Endothelial cell of umbilical vein (primary cell): ENCODE measurements at regions not wholly inside any gene's neighbourhood (a gene's known extent, or its start where the extent isn't known, plus 50 kb on each side); places are given as distances from the start of the nearest gene placed in this dataset.

Experiments
- BruUV-seq: library from RNA; stranded (reverse); fragments of 400-500 nt; replicated peaks from 2 replicates; lab custom pipeline; 2021; lab: Mats Ljungman, UMichigan
- CTCF ChIA-PET: fragments of 300-600, 350-600 bp; sonication (Branson Sonifier 250); formaldehyde crosslinking; loops from one replicate; lab custom pipeline; 2021; ENCODE audit warnings: antibody characterized with exemption, inconsistent platforms; lab: Charles Lee
- POLR2A ChIA-PET: fragments of 300-600, 350-600 bp; sonication (Branson Sonifier 250); formaldehyde crosslinking; loops from one replicate; lab custom pipeline; 2021; ENCODE audit warnings: antibody characterized with exemption, inconsistent platforms; lab: Charles Lee
- DNase-seq: peaks from one replicate; pipeline ENCODE4 v3.0.0-alpha.2; 2011; ENCODE audit warnings: low read depth, low spot score
- FAIRE-seq: peaks from 2 replicates; lab custom pipeline; 2011; peaks lifted over from hg19 to GRCh38; lab: Jason Lieb, UNC
- H2AFZ ChIP-seq: 2 replicates; pipeline ENCODE4 v1.6.0; 2012; ENCODE audit warnings: low read depth, low read length, control low read depth, inconsistent platforms
- H3K27ac ChIP-seq: 2 replicates; pipeline ENCODE4 v1.5.1; 2011; ENCODE audit warnings: low read depth, mild to moderate bottlenecking, control low read depth, low read length, moderate library complexity; ENCODE audit not compliant: insufficient read depth
- H3K27me3 ChIP-seq, 2 experiments: 2 replicates each; pipeline versions ENCODE4 v1.6.0 to v1.6.1; 2011; ENCODE audit warnings: low read length in 2 of 2, mixed read lengths in 1 of 2; ENCODE audit not compliant: control insufficient read depth in 2 of 2, insufficient read depth in 2 of 2
- H3K36me3 ChIP-seq, 2 experiments: 2 replicates in 1 of 2; 3 replicates in 1 of 2; pipeline ENCODE4 v1.5.1; 2011; ENCODE audit warnings: low read length in 2 of 2, mild to moderate bottlenecking in 1 of 2, moderate library complexity in 1 of 2; ENCODE audit not compliant: control insufficient read depth in 2 of 2, insufficient read depth in 2 of 2; ENCODE audit errors: extremely low read depth in 1 of 2
- H3K4me1 ChIP-seq: 3 replicates; pipeline ENCODE4 v1.5.1; 2011; ENCODE audit warnings: mild to moderate bottlenecking, low read length; ENCODE audit not compliant: control insufficient read depth, insufficient read depth; ENCODE audit errors: extremely low read depth
- H3K4me2 ChIP-seq: 2 replicates; pipeline ENCODE4 v1.6.1; 2011; ENCODE audit warnings: low read length, control low read depth, mixed read lengths; ENCODE audit not compliant: insufficient read depth
- H3K4me3 ChIP-seq, 3 experiments: fragments of 200-600 bp in 1 of 3; sonication (generic), shearing (Covaris generic) in 1 of 3; replicated peaks in 1 of 3; 2 replicates each; pipeline ENCODE4 v1.5.1; 2011 to 2016; ENCODE audit warnings: control low read depth in 3 of 3, low read length in 3 of 3, mild to moderate bottlenecking in 2 of 3, inconsistent platforms in 1 of 3, low read depth in 1 of 3, moderate library complexity in 1 of 3; ENCODE audit not compliant: insufficient read depth in 1 of 3
- H3K79me2 ChIP-seq: 2 replicates; pipeline ENCODE4 v1.6.0; 2012; ENCODE audit warnings: low read length, inconsistent platforms; ENCODE audit not compliant: control insufficient read depth, insufficient read depth
- H3K9ac ChIP-seq: replicated peaks from 2 replicates; pipeline ENCODE3; 2011; ENCODE audit warnings: low read length, control low read depth; ENCODE audit not compliant: insufficient read depth; ENCODE audit errors: extremely low read depth
- H3K9me1 ChIP-seq: replicated peaks from 3 replicates; pipeline ENCODE4 v1.6.0; 2011; ENCODE audit warnings: mild to moderate bottlenecking, low read length; ENCODE audit not compliant: control insufficient read depth, insufficient read depth; ENCODE audit errors: extremely low read depth
- H3K9me3 ChIP-seq: replicated peaks from 2 replicates; pipeline ENCODE4 v1.5.1; 2012; ENCODE audit warnings: low read length, inconsistent platforms; ENCODE audit not compliant: control insufficient read depth, insufficient read depth
- H4K20me1 ChIP-seq: replicated peaks from 2 replicates; pipeline ENCODE3; 2011; ENCODE audit warnings: mild to moderate bottlenecking, low read length; ENCODE audit not compliant: control insufficient read depth, insufficient read depth; ENCODE audit errors: extremely low read depth
- EZH2 ChIP-seq: IDR thresholded peaks from 2 replicates; pipeline ENCODE4 v1.6.1; 2012; ENCODE audit warnings: borderline replicate concordance, low read depth, mild to moderate bottlenecking, moderate library complexity, low read length, inconsistent platforms; ENCODE audit not compliant: severe bottlenecking
- FOS ChIP-seq: IDR thresholded peaks from 2 replicates; pipeline ENCODE4 v1.6.1; 2011; ENCODE audit warnings: mild to moderate bottlenecking, low read length, moderate library complexity, borderline replicate concordance; ENCODE audit not compliant: insufficient read depth
- GATA2 ChIP-seq: IDR thresholded peaks from 2 replicates; pipeline ENCODE4 v1.7.0; 2011; ENCODE audit warnings: low read depth, mild to moderate bottlenecking, moderate library complexity, mixed read lengths, low read length; ENCODE audit not compliant: insufficient read length, insufficient read depth
- JUN ChIP-seq: IDR thresholded peaks from 2 replicates; pipeline ENCODE4 v1.6.1; 2011; ENCODE audit warnings: borderline replicate concordance, low read depth; ENCODE audit not compliant: insufficient read length, insufficient read depth
- MYC ChIP-seq: IDR thresholded peaks from one replicate; pipeline ENCODE4 v1.6.1; 2011; ENCODE audit warnings: mild to moderate bottlenecking, low read depth, low read length
- POLR2A ChIP-seq: IDR thresholded peaks from 2 replicates; pipeline ENCODE4 v1.6.1; 2012; ENCODE audit warnings: low read depth, mild to moderate bottlenecking, control low read depth, low read length
- POLR2AphosphoS5 ChIP-seq: IDR thresholded peaks from 2 replicates; pipeline ENCODE4 v1.6.1; 2012; ENCODE audit warnings: low read depth, mild to moderate bottlenecking, control low read depth, low read length, moderate library complexity; ENCODE audit not compliant: insufficient read depth
- dilution Hi-C: fragments of 300-500 bp; cut with MboI; formaldehyde crosslinking; loops from one replicate; pipeline ENCODE4 v1.15.0; 2019; ENCODE audit warnings: low sequenced_read_pairs; ENCODE audit not compliant: extremely low pct_ligation_motif_present
- intact Hi-C: fragments of 100-400 bp; cut with micrococcal nuclease; formaldehyde crosslinking; loops from one replicate; pipeline ENCODE4 v1.10.0; 2022
- TF ChIP-seq, protein P1 (sequence below), 2 donors: IDR thresholded peaks; 1 replicate in 1 of 2; 2 replicates in 1 of 2; pipeline ENCODE4 v1.5.1; 2011; ENCODE audit warnings: low read length in 2 of 2, mild to moderate bottlenecking in 2 of 2, moderate library complexity in 2 of 2, control low read depth in 1 of 2, inconsistent platforms in 1 of 2, low read depth in 1 of 2; ENCODE audit not compliant: insufficient read depth in 1 of 2; ENCODE audit errors: extremely low read depth in 1 of 2
- TF ChIP-seq, protein P2 (sequence below): IDR thresholded peaks from 2 replicates; pipeline ENCODE4 v1.6.1; 2011; ENCODE audit not compliant: insufficient read depth, insufficient read length

GRCh38 chr16:47965439-47965838 is 190.4 kb downstream of the ABCC12 start:
- DNase-seq (no peak), FAIRE-seq (no peak)
- Histone ChIP-seq H3K79me2 (no peaks in the 10 kb centered on the region), H3K27ac (no peak overlapping the region), H3K9me1 (no peaks in the 10 kb centered on the region), H3K9me3 (no peaks in the 10 kb centered on the region), H3K27me3 (no peaks in the 10 kb centered on the region), H4K20me1 (no peaks in the 10 kb centered on the region), H2AFZ (no peak overlapping the region), H3K36me3 (no peaks in the 10 kb centered on the region), H3K9ac (no peak overlapping the region), H3K4me2 (no peak overlapping the region), H3K4me1 (no peaks in the 10 kb centered on the region), H3K4me3 (no peak overlapping the region)
- dilution Hi-C loops (no loop called here), intact Hi-C loops (no loop called here)
- ChIA-PET POLR2A (no interaction called here), CTCF (no interaction called here)
- BruUV-seq: no TSS peak
- TF ChIP-seq POLR2A (no peak), FOS (no peak), POLR2AphosphoS5 (no peak), MYC (no peak), GATA2 (no peak), JUN (no peak), EZH2 (no peak)
- TF ChIP-seq, protein P1, sequence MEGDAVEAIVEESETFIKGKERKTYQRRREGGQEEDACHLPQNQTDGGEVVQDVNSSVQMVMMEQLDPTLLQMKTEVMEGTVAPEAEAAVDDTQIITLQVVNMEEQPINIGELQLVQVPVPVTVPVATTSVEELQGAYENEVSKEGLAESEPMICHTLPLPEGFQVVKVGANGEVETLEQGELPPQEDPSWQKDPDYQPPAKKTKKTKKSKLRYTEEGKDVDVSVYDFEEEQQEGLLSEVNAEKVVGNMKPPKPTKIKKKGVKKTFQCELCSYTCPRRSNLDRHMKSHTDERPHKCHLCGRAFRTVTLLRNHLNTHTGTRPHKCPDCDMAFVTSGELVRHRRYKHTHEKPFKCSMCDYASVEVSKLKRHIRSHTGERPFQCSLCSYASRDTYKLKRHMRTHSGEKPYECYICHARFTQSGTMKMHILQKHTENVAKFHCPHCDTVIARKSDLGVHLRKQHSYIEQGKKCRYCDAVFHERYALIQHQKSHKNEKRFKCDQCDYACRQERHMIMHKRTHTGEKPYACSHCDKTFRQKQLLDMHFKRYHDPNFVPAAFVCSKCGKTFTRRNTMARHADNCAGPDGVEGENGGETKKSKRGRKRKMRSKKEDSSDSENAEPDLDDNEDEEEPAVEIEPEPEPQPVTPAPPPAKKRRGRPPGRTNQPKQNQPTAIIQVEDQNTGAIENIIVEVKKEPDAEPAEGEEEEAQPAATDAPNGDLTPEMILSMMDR (IDR thresholded peaks at IDR 0.05; ENCODE audit: extremely low read depth in 1 of 2, insufficient read depth in 1 of 2, low read depth in 1 of 2, low read length in 2 of 2): no peak
- TF ChIP-seq, protein P2, sequence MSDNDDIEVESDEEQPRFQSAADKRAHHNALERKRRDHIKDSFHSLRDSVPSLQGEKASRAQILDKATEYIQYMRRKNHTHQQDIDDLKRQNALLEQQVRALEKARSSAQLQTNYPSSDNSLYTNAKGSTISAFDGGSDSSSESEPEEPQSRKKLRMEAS: no peak
